ENCODE measurements at regions not wholly inside any gene's neighbourhood (a gene's known extent, or its start where the extent isn't known, plus 50 kb on each side); places are given as distances from the start of the nearest gene placed in this dataset.

GRCh38 chr9:79040671-79041070, 531.1 kb upstream of the TLE4 start:
- no peak for DNase-seq (ENCODE audit: low read depth)
- no peak overlapping the region for H3K4me3 ChIP-seq (ENCODE audit: low read depth, low read length)
- TF ChIP-seq CTCF (conservative IDR thresholded peaks at IDR 0.05; ENCODE audit: low read depth, low read length), result no peak

GRCh38 chr9:79041266-79041665, 530.5 kb upstream of the TLE4 start:
- DNase-seq (ENCODE audit: low read depth), result no peak
- TF ChIP-seq CTCF (conservative IDR thresholded peaks at IDR 0.05; ENCODE audit: low read depth, low read length), result no peak
- H3K4me3 ChIP-seq (ENCODE audit: low read depth, low read length), result no peak overlapping the region

GRCh38 chr9:79043916-79044315, 527.8 kb upstream of the TLE4 start:
- DNase-seq (ENCODE audit: low read depth), result no peak
- no peak overlapping the region for H3K4me3 ChIP-seq (ENCODE audit: low read depth, low read length)
- no peak for TF ChIP-seq CTCF (conservative IDR thresholded peaks at IDR 0.05; ENCODE audit: low read depth, low read length)

GRCh38 chr9:79046401-79046800, 525.4 kb upstream of the TLE4 start:
- no peak for TF ChIP-seq CTCF (conservative IDR thresholded peaks at IDR 0.05; ENCODE audit: low read depth, low read length)
- no peak overlapping the region for H3K4me3 ChIP-seq (ENCODE audit: low read depth, low read length)
- DNase-seq (ENCODE audit: low read depth), result peak; percentile 11

GRCh38 chr9:79049371-79049770, 522.4 kb upstream of the TLE4 start:
- DNase-seq (ENCODE audit: low read depth), result no peak
- H3K4me3 ChIP-seq (ENCODE audit: low read depth, low read length), result no peak overlapping the region
- TF ChIP-seq CTCF (conservative IDR thresholded peaks at IDR 0.05; ENCODE audit: low read depth, low read length), result no peak

GRCh38 chr9:79053598-79053997, 518.2 kb upstream of the TLE4 start:
- DNase-seq (ENCODE audit: low read depth), result no peak
- TF ChIP-seq CTCF (conservative IDR thresholded peaks at IDR 0.05; ENCODE audit: low read depth, low read length), result no peak
- H3K4me3 ChIP-seq (ENCODE audit: low read depth, low read length), result no peak overlapping the region

GRCh38 chr9:79054500-79054899, 517.3 kb upstream of the TLE4 start:
- no peak overlapping the region for H3K4me3 ChIP-seq (ENCODE audit: low read depth, low read length)
- TF ChIP-seq CTCF (conservative IDR thresholded peaks at IDR 0.05; ENCODE audit: low read depth, low read length), result no peak
- peak; percentile 52 for DNase-seq (ENCODE audit: low read depth)
